Osteocyte (in vitro differentiated cells): ENCODE measurements at regions not wholly inside any gene's neighbourhood (a gene's known extent, or its start where the extent isn't known, plus 50 kb on each side); places are given as distances from the start of the nearest gene placed in this dataset.

Source experiments
- DNase-seq: peaks from one replicate; pipeline ENCODE4 v3.0.0; 2021; ENCODE audit warnings: mixed read lengths; ENCODE audit not compliant: unreplicated experiment; ENCODE audit errors: extremely low spot score
- H3K27ac Mint-ChIP-seq: one replicate; pipeline ENCODE4 v1.8.0; 2021; ENCODE audit warnings: mild to moderate bottlenecking, mixed read lengths; ENCODE audit not compliant: unreplicated experiment
- H3K27me3 Mint-ChIP-seq: one replicate; pipeline ENCODE4 v1.8.0; 2021; ENCODE audit warnings: mixed read lengths; ENCODE audit not compliant: unreplicated experiment
- H3K36me3 Mint-ChIP-seq: one replicate; pipeline ENCODE4 v1.8.0; 2021; ENCODE audit warnings: mixed read lengths; ENCODE audit not compliant: unreplicated experiment
- H3K4me1 Mint-ChIP-seq: one replicate; pipeline ENCODE4 v1.8.0; 2021; ENCODE audit warnings: mixed read lengths; ENCODE audit not compliant: unreplicated experiment
- H3K4me3 Mint-ChIP-seq: one replicate; pipeline ENCODE4 v1.8.0; 2021; ENCODE audit warnings: mild to moderate bottlenecking, moderate library complexity, mixed read lengths; ENCODE audit not compliant: unreplicated experiment
- H3K9me3 Mint-ChIP-seq: one replicate; pipeline ENCODE4 v1.8.0; 2021; ENCODE audit warnings: mixed read lengths; ENCODE audit not compliant: unreplicated experiment
- TF ChIP-seq, protein P1 (sequence below): fragments of 200-600 bp; sonication (generic); IDR thresholded peaks from 2 replicates; pipeline ENCODE4 v1.5.0; 2021; ENCODE audit warnings: antibody characterized with exemption, mild to moderate bottlenecking, moderate library complexity

DNA sequence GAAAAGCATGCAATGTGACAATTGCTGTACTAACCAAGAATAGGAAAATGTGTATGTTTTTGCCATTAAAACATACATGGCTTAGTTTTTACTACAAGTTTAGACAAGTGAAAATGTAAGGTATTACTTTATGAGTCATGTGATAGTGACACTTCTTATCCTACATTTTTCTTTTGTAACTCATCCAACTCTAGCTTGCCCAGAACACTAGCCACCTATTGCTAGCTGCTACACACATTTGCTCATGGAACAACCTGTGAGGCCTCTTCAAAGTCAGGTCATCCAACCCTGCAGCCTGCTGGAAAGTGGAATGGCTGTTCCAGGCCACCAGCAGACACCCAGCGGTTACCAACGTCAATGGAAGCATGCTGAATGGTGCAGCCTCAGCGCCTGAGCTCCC, 1043.9 kb downstream of the TMEM182 start:
- no peaks in the 10 kb centered on the region for H3K4me1 Mint-ChIP-seq
- TF ChIP-seq, protein P1, sequence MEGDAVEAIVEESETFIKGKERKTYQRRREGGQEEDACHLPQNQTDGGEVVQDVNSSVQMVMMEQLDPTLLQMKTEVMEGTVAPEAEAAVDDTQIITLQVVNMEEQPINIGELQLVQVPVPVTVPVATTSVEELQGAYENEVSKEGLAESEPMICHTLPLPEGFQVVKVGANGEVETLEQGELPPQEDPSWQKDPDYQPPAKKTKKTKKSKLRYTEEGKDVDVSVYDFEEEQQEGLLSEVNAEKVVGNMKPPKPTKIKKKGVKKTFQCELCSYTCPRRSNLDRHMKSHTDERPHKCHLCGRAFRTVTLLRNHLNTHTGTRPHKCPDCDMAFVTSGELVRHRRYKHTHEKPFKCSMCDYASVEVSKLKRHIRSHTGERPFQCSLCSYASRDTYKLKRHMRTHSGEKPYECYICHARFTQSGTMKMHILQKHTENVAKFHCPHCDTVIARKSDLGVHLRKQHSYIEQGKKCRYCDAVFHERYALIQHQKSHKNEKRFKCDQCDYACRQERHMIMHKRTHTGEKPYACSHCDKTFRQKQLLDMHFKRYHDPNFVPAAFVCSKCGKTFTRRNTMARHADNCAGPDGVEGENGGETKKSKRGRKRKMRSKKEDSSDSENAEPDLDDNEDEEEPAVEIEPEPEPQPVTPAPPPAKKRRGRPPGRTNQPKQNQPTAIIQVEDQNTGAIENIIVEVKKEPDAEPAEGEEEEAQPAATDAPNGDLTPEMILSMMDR: no peak
- no peak overlapping the region for H3K27ac Mint-ChIP-seq
- no peak for DNase-seq
- no peaks in the 10 kb centered on the region for H3K36me3 Mint-ChIP-seq
- peaks cover 5% of the 10 kb centered on the region for H3K9me3 Mint-ChIP-seq
- no peak overlapping the region for H3K4me3 Mint-ChIP-seq
- no peaks in the 10 kb centered on the region for H3K27me3 Mint-ChIP-seq

DNA sequence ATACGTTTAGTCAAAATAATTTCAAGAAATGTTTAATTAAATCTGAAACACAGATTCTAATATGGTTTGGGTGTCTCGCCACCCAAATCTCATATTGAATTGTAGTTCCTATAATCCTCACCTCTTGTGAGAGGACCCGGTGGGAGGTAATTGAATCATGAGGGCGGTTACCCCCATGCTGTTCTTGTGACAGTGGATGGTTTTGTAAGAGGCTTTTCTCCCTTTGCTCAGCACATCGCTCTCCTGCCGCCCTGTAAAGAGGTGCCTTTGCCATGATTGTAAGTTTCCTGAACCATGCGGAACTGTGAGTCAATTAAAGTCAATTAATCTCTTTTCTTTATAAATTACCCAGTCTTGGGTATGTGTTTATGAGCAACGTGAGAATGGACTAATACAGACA, 1045.1 kb upstream of the POU3F3 start:
- H3K27ac Mint-ChIP-seq: no peak overlapping the region
- no peak for DNase-seq
- TF ChIP-seq, protein P1: no peak
- peaks cover 5% of the 10 kb centered on the region for H3K9me3 Mint-ChIP-seq
- no peak overlapping the region for H3K4me3 Mint-ChIP-seq
- H3K36me3 Mint-ChIP-seq: no peaks in the 10 kb centered on the region
- H3K4me1 Mint-ChIP-seq: no peaks in the 10 kb centered on the region
- no peaks in the 10 kb centered on the region for H3K27me3 Mint-ChIP-seq

DNA sequence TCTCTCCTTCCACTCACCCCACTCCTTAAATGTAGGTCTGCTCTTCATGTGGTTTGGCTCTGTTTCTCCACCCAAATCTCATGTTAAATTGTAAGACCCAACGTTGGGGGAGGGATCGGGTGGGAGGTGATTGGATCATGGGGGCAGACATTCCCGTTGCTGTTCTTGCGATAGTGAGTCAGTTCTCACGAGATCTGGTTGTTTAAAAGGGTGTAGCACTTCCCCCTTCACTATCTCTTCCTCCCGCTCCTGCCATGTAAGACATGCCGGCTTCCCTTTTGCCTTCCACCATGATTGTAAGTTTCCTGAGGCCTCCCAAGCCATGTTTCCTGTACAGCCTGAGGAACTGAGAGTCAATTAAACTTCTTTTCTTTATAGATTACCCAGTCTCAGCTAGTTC, 1044.5 kb upstream of the POU3F3 start:
- TF ChIP-seq, protein P1: no peak
- DNase-seq: no peak
- H3K4me3 Mint-ChIP-seq: no peak overlapping the region
- H3K36me3 Mint-ChIP-seq: no peaks in the 10 kb centered on the region
- H3K27ac Mint-ChIP-seq: no peak overlapping the region
- H3K4me1 Mint-ChIP-seq: no peaks in the 10 kb centered on the region
- no peaks in the 10 kb centered on the region for H3K27me3 Mint-ChIP-seq
- H3K9me3 Mint-ChIP-seq: peaks cover 5% of the 10 kb centered on the region

DNA sequence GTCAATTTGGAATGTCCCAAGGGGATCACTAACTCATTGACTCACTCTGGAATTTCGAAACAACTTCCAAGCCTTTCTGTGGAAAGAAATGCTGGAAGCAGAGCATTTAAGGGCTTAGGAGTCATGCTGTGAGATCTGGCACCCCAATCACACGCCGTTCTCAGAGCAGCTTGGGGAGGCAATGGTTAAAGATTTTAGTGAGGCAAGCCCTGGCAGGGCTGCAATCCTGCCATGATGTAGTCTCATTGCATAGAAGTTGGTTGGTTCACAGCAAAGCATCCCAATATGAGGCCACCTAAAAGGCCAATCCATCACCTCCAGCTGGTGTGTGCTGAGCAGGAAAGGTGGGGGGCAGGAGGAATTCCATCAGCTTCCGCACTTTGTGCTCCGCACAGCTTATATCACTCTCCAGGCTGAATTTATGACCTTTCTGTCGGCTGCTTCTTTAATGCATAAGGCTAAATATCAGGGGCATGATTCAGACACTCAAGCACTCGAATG, 1043.9 kb upstream of the POU3F3 start:
- H3K27me3 Mint-ChIP-seq: no peaks in the 10 kb centered on the region
- H3K4me3 Mint-ChIP-seq: no peak overlapping the region
- TF ChIP-seq, protein P1: no peak
- no peak for DNase-seq
- H3K27ac Mint-ChIP-seq: no peak overlapping the region
- H3K36me3 Mint-ChIP-seq: no peaks in the 10 kb centered on the region
- H3K9me3 Mint-ChIP-seq: peaks cover 5% of the 10 kb centered on the region
- no peaks in the 10 kb centered on the region for H3K4me1 Mint-ChIP-seq

DNA sequence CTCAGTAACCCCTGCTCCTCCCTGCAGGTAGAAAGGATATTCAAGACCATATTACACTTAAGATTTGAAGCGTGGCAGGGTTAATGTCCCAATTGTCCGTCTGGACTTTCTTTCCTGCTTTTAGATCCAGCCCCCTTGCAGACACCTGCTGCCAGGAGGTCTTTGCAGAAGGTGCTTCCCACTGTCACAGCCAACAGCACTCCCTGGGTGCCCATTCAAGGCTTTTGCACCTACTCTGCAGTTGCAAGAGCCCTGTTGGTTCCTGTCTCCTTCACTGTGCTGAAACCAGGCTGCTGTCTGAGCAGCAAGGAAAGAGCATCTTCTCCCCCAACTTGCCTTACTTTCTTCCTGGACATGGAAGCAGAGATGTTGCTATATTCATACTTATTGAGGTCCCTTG, 1043.0 kb upstream of the POU3F3 start:
- no peak for DNase-seq
- no peaks in the 10 kb centered on the region for H3K36me3 Mint-ChIP-seq
- no peak overlapping the region for H3K27ac Mint-ChIP-seq
- H3K9me3 Mint-ChIP-seq: peaks cover 5% of the 10 kb centered on the region
- H3K4me3 Mint-ChIP-seq: no peak overlapping the region
- H3K27me3 Mint-ChIP-seq: no peaks in the 10 kb centered on the region
- TF ChIP-seq, protein P1: no peak
- no peaks in the 10 kb centered on the region for H3K4me1 Mint-ChIP-seq
